CD4-positive, alpha-beta T cell treated with Interferon alpha-2 for 1 hour (primary cell): ENCODE measurements at regions not wholly inside any gene's neighbourhood (a gene's known extent, or its start where the extent isn't known, plus 50 kb on each side); places are given as distances from the start of the nearest gene placed in this dataset.
"Not testable (repeated sequence)": the region's sequence is repeated elsewhere in the genome, so short reads cannot be mapped to it uniquely, and the experiment has no call there.

Experiments used
- DNase-seq, 2 donors: peaks; one replicate each; pipeline ENCODE4 v3.0.0-alpha.2; 2020 to 2022

DNA sequence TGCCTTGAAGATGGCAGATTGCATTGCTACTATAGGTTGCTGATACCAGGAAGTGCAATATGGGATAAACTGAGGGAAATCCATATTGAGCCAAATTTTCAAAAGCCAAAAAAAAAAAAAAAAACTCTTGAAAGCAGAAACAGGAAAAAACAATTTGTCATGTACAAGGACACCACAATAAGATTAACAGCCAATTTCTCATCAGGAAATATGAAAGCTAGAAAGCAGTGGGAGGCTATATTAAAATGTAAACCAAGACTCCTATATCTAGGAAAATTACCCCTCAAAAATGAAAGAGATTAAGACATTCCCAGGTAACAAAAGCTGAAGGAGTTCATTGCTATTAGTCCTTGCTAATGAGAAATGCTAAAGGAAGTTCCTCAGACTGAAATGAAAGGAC is 462.8 kb upstream of the DPH6 start:
- DNase-seq, result no peak

DNA sequence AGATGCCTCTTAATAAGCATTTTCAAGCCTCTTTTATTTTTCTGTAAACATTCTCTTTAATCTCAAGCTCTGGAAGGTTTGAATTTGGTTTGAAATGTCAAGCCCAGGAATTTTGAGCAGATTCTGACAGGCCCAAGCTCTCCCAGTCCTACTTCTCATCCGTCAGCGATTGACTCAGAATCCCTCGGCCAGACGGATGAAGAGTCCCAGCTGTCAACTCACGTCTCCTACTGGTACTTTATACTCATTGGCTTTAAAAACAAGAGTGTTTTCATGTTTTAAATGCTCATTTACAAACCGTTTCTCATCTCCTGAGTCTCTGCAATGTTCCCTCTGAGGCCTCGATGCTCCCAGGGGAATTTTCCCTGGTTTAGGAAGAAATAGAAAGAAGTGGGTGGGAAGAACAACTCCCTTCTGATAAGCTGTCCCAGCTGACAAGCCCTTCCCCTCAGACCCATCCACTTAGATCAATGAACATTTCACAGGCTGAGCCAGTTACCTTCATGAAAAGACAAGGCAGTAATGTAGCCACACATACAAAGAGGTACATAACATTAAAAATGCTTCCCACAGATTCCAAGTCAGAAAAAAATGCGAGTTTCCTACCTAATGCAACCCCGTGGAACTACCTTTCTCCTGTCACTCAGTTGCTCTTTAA is 478.2 kb upstream of the DPH6 start:
- no peak for DNase-seq

DNA sequence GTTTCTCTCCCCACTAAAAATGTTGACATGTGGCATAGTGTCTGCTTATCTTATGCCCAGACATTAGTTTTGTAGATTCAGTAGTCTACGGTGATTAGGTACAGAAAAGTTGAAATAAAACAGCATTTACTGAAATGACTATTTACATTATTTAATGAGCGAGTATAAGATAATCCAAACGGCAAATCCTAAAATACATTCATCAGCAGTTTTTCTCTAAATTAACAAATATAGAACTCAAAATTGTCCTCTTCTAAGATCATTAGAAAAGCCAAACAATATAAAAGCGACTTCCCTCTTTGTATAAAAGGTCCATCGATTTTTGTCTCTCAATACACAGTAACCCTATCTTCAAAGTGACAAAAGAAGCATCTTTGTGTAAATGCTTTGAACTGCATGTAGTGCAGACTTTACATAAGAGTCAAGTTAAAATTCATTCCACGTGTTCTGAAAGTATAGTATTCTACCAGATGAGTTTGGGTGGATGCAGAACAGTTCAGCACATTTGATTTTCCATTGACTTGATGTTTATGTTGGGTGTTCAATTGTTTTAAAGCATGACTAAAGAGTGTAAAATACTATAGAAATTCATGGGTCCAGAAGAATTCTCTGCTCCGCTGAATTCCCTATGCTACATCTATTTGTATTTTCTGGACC is 480.8 kb upstream of the DPH6 start:
- no peak for DNase-seq

DNA sequence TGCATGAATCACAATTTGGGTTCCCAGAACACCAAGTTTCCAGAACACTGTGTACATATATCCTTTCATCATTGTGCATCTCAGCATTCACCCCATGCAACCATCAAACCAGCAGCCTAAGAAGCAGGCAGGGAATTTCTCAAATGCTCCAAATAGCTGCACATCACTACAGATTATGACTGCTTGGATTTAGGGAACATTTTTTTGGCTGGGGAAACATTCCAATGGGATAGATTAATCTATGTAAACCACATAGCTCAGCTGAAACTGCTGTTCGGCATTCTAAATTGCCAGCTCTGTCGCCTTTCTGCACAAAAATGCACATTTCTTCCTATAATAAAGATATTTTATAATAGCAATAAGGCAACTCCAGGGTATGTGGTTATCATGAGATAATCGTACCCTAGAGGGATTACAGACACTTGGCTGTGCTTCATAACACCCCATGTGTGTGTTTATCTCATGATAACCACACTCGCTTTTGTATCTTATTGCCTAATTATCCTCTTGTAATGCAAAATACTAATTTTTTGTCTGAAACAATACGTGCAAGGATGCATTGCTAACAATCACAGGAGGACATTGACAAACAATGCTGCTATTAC is 483.7 kb upstream of the DPH6 start:
- no peak for DNase-seq

DNA sequence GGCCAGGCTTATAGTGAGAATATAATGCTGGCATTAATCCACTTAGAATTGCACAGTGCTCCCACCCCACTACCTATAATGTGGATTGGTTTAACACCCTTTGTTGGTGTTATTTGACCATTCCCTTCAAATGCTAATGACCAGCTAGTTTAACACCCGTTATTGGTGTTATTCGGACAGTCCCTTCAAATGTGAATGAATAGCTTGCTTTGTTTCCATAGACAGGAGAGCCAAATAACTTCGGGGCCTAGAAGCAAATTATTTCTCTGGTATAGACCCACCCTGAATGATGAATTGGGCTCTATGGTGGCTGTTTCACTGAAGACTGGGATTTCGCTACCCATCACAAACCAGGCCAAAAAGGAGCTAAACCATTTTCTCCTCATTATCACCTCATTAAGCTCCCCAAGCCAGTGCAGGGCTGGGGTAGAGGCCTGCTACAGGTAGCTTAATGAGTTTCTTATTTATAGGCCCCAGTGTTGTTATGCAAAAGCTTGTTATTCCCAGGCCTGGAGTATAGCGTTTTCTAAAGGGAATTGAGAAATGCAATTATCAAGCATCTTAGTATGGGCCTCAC is 494.1 kb upstream of the DPH6 start:
- no peak for DNase-seq

DNA sequence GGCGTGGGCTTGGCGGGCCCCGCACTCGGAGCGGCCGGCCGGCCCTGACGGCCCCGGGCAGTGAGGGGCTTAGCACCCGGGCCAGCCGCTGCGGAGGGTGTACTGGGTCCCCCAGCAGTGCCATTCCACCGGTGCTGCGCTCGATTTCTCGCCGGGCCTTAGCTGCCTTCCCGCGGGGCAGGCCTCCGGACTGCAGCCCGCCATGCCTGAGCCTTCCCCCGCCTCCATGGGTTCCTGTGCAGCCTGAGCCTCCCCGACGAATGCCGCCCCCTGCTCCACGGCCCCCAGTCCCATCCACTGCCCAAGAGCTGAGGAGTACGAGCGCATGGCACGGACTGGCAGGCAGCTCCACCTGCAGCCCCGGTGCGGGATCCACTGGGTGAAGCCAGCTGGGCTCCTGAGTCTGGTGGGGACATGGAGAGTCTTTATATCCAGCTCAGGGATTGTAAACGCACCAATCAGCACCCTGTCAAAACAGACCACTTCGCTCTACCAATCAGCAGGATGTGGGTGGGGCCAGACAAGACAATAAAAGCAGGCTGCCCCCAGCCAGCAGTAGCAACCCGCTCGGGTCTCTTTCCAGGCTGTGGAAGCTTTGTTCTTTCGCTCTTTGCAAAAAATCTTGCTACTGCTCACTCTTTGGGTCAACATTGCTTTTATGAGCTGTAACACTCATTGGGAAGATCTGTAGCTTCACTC is 501.2 kb upstream of the DPH6 start:
- DNase-seq, result not testable (repeated sequence)

DNA sequence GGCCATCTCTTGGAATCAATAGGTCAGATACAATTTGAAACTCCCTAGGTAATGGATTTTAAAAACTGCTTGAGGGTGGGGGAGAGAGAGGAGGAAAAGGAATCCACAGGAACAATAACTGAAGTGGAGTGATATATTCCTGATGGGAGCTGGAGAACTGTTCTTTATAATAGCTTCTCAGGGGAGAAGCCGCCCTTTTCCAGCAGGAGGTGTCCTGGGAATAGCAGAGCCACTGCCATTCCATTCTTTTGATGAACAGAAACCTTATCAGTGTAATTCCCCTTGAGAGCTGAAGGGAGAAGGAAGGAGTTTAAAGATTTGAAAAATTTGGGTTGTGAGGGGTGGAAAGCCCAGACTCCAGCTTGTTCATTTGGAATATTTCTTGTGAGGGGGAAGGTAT is 504.9 kb upstream of the DPH6 start:
- DNase-seq, result no peak

DNA sequence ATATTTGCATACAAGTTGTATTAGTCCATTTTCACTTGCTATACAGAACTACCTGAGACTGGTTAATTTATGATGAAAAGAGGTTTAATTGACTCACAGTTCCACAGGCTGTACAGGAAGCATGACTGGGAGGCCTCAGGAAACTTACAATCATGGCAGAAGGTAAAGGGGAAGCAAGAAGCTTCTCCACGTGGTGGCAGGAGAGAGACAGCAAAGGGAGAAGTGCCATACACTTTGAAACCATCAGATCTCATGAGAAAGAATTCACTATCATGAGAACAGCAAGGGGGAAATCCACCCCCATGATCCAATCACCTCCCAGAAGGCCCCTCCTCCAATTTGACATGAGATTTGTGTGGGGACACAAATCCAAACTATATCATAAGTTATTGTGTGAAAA is 506.7 kb upstream of the DPH6 start:
- not testable (repeated sequence) for DNase-seq

DNA sequence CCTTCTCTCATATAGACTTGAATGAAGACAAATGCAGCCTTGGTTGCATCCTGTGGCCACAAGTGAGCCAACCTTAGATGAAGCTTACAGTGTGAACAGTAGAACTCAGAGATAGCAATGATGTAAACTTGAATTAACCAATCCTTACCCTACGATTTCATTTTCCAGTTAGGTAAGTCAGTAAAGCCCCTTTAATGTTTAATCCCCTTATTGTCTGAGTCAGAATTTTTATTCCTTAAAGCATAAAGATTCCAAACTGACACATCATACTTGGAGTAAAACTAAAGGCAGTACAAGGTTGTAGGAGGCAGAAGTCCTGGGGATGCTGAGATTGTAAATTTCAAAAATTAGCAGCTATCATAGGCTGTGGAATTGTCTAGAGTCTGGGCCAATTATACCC is 507.8 kb upstream of the DPH6 start:
- DNase-seq, result no peak

DNA sequence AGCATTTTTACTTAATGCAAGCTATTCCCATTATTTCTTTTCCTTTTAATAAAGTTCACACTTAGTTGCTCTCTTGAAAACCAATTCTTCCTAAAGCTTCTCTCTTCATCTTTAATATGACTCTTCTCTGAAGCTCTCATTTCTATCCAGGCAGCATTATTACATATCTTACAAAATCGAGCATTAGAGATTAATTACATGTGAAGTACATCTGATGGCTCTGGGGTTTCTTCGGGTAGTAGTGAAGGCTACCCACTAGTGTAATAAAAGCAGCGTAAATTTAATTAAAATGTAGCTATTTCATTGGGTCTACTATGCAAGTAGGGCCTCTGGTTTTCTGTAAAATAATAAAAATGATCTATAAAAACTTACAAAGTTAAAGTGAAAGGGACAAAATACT is 513.6 kb upstream of the DPH6 start:
- DNase-seq, result no peak

DNA sequence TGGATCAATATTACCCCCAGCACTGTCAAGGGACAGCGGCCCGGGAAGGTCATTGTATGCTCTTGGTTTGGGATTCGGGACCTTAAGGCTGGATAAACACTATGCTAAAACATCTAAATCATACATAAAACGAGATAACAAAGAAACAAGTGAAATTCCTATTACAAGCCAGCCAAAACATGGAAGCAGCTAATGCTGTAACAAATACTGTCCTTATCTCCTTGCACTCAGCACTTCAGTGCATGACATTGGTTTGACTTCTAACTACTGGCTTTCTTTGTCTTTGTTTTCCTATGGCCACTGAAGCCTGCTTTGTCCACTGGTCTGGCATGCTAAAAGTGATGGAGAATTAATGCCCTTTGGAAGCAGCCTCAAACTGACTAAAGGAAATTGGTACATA is 516.4 kb upstream of the DPH6 start:
- no peak for DNase-seq

DNA sequence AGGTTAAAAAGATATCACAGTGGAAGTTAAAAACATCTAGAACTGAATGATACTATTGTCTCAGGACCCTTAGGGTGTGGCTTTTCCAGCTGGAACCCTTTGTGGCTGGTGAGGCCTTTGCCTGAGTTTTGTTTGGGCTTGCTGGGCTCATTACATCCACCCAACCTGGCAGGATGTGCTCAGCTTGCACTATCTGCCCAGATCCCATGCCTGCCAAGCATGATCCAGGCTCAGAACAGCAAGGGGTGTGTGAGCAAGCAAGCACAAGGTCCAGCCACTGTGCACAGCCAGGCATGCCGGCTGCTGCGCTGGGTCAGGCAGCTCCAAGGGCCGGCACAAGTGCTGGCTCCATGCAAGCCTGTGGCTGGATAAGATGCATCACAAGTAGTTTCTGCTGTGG is 512.7 kb upstream of the CDIN1 start:
- DNase-seq, result no peak

DNA sequence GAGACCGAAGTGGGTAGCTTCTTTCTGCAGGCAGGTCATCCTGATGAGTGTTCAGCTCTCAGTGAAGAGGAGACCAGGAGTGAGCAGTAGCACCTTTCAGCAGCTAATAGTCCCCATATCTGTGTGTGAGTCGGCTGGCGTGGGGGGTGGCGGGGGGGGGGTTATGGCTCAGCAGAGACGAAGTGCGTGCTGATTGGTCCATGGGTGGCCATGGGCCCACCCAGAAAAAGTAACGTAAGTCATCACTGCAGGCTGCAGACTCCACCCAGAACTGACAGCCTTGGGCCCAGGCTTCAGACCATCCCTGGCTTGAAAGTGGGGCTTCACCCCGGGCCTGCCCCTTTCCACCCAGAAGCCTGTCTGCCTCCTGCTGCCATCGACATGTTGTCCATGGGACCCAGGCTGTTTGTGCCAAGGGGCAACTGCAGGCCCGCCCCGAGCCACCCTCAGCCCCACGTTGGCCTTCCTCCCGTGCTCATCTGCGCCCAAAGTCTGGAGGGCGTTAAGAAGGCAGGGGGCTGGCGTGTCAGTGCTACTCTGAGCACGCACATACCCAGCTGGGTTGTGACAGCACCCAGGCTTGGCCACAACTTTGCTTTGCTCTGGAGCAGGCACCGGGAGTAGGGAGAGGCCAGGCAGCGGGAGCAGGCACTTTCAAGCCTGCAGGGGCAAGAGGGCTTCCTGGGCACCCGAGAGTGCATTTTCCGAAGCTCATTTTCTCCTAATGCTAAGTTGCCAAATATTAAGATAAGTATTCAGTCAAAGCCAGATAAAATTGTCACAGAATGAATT is 511.7 kb upstream of the CDIN1 start:
- no peak for DNase-seq

DNA sequence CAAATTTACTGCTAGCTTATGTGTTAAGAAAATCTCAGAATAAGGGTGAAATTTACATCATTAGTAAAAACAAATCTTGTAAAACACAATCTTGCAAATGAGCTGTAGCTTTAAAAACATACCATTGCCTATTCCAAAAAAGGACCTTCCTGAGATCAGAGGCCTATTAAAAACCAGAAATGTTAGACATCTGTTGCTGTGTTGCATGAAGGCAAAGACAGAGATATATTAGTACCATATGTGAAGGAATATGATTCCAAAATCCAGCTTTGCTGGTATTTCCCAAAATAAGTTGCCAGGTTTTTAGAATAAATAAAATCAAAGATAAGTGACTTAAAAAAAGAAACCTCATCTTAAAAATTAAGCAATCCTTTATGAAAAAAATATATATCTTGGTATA is 504.1 kb upstream of the CDIN1 start:
- DNase-seq, result no peak

DNA sequence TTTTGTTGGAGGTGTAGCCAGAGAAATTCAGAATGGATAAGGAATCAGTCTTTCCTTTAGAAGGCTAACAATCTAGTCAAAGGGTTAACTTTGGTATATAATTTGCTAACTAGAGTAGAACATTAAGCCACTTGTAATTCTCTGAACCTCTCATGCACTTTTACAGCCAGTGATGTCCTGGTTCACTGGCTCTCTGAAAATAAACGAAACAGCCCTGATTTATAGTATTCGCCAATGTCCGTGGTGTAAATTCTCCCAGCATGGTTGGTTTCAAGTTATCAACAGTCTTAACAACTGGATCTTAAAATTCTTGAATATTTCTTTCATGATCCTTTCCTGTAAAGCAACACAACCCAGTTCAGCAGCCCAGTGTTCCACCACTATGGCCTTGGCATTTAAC is 500.4 kb upstream of the CDIN1 start:
- no peak for DNase-seq

DNA sequence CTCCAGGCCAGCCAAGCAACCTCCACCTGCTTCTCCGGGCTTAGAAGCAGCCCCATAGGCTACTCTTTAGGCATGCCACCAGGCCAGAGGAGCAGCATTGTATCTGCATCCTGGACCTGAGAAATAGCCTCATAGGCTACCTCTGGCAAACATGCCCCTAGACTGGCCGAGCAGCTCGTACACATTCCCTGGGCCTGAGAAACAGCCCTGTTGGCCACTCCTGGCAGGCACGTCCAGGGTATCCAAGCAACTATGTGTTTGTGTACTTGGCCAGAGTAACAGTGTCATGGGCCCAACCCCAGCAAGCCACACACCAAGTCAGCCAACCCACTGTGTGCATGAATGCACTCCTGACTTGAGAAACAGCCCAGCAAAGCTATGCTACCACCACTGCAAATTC is 498.7 kb upstream of the CDIN1 start:
- no peak for DNase-seq

DNA sequence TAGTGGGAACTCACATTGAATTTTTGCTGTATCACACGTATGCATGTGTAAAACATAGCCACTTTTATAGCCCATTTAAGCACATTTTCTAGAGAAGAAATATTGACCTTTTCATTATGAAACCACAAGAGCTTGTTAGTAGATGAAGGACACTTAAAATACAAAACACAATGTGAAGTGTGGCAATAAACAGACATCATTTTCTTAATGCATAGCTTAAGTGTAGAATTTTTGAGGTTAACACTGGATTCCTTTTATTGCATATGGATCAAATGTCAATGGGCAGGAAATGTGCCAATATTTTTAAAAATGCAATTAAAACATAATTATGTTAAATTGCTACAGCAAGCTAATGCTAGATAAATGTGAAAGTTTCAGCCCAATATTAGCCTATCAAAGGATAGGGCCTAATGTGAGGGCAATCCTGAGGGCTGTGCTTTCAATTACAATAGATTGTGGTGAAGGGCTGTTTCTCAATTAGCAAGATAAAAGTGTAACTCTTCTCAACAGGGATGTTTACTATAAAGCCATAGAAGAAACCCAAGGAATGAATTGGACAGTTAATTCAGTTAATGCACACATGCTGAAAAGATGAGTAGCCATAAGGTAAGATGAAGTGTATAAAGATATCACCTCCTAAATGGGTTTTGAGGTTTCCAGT is 489.0 kb upstream of the CDIN1 start:
- DNase-seq, result no peak

DNA sequence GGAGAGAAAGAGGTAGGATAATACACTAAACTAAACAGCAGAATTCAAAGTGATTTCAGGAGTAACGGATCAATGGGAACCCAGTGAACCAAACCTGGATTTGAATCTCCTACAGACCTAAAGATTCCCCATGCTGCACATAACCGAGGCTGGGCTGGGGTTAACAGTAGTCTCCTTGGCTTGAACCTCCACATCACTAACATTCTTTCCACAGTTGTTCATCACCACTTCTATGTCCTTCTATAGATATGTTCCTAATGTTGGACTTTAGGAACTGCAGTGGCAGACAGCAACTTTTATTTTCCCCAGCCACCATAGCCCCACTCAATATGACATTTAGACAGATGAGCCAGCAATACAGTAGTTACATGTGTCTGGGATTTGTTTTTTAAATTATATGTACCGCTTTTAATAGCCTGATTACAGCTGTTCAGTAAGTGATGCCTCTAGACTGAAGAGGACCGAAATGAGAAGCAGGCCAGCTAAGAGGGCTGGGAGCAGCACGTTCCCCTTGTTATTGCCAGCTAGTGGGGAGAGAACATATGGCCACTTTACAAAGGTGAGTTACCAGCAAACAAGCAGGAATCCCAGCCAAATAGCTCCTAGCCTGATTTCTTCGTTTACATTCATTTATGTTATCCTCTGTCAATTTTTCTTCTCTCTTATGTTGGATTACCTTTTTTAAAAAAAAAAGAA is 472.6 kb upstream of the CDIN1 start:
- no peak for DNase-seq

DNA sequence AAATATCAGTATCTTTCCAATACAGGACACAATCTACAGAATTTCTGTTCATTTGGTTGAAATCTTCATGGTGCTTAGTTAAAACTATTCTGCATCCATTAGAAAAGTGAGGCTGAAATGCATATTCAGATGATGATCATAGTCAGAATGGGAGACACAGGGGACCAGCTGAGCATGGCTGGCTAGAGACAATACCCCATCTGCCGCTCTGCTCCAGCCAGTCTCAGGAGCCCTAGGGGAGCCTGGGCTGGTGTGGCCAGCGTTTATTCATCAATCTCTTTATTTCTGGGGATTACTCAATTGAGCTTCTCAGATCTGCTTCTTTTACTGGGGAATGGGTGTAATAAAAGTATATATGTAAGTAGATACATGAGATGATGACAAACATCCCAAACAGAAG is 470.9 kb upstream of the CDIN1 start:
- no peak for DNase-seq

DNA sequence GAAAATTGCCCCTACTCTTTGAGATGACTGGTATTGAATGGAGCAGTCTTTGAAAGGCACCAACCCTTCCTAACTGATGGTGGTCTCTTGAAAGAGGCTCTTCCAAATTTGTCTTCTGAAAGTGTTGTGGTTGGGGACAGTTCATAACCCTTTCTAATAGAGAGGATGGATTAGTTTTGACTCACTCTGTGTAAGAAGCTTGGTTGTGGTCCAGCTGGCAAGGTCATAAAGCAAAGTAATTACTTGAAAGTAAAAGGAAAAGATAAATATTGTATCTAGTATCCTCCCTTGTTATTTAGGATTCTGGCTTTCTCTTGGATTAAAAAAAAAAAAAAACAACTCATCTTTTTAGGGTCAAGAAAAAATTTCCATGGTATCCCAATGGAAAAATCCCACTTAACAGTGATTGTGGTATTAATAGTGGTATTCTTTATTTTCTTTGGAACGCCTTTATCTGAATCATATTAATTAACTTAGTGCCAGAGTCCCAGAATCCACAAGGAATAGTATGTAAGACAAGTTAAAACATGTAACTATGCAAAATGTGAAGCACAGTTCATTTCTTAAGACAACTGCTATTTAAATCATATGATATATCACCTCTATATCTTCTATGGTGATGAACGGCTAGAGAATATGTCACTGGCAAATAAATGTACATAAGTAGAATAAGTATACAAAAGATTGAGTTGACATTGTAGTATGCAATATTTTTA is 469.3 kb upstream of the CDIN1 start:
- no peak for DNase-seq

DNA sequence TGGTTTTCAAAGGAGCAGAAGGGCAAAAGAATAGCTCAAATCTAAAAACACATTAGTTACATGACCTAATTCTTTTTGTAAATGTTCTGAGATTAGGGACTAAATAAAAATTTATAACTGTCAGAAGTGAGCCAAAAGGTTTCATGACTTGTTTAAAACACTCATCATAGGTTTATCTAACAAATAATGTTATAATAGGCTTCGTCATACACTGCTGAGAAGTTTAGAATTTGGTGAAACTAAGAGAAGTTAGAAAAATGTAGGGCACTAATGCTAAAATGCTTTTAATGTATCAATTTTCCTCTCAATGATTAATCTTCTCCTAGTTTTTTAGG is 468.8 kb upstream of the CDIN1 start:
- no peak for DNase-seq
